ENCODE measurements at regions not wholly inside any gene's neighbourhood (a gene's known extent, or its start where the extent isn't known, plus 50 kb on each side); places are given as distances from the start of the nearest gene placed in this dataset.

DNA sequence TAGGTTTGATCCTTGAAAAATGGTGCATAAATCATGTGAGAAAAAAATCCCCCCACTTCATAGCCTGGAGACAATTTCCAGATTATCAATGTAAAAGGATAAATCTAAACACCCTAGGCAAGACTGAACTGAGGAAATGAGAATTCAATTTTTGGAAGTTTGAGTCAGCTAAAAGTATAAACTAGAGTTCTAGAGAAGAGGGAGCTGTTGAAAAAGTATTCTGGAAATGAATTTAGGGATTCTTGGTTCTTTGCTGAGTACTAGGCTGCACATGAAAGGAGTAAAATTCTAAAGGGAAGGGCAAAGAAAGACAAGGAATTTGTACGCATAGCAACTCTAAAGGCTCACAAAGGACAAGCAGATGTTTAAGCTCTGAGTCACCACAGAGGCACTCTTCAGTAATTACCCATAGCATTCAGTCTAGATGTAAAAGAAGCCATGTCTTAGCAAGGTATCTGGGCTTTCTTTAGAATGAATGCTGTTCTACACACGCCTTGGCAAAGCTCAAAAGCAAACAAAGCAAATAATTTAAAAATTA, 896.5 kb downstream of the PDHA2 start:
- TF ChIP-seq CTCF (IDR thresholded peaks at IDR 0.05) (no peak), POLR2A (IDR thresholded peaks at IDR 0.05) (no peak)
